ENCODE measurements at regions not wholly inside any gene's neighbourhood (a gene's known extent, or its start where the extent isn't known, plus 50 kb on each side); places are given as distances from the start of the nearest gene placed in this dataset.

GRCh38 chr3:186417791-186418190 is 55.8 kb upstream of the DGKG start:
- TF ChIP-seq EZH2phosphoT487 (IDR thresholded peaks at IDR 0.05; ENCODE audit: low read depth, severe bottlenecking, unreplicated experiment), result no peak
- no peak for TF ChIP-seq CTCF (IDR thresholded peaks at IDR 0.05; ENCODE audit: poor library complexity)
- no peak for TF ChIP-seq EZH2 (IDR thresholded peaks at IDR 0.05; ENCODE audit: borderline replicate concordance)

Data from hepatocyte (in vitro differentiated cells).